ENCODE measurements at regions not wholly inside any gene's neighbourhood (a gene's known extent, or its start where the extent isn't known, plus 50 kb on each side); places are given as distances from the start of the nearest gene placed in this dataset.

DNA sequence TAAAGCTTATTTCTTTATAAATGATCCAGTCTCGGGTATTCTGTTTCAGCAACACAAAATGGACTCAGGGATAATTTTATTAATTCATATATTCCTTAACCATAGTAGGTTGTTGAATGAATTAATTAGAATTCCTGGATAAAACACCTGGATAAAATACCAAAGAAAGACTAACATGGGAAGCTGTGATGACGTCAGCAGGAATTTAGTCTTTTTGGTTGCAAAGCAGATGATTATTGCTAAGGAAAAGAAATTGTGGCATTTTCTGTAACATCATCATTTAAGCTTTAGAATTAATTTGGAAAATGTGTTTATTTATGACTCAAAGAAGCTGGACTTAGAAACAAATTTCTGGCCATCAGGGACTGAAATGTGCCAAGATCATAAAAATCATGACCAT, 228.3 kb upstream of the ZBTB20 start:
- Histone ChIP-seq H3K27me3 (no peaks in the 10 kb centered on the region), H3K4me1 (ENCODE audit: low read depth) (no peaks in the 10 kb centered on the region), H3K27ac (no peak overlapping the region), H3K9me3 (ENCODE audit: low read depth) (no peaks in the 10 kb centered on the region), H3K36me3 (no peaks in the 10 kb centered on the region), H3K4me3 (no peak overlapping the region)
- no peak for DNase-seq (ENCODE audit: low read depth in 1 of 2, low spot score in 1 of 2)
- TF ChIP-seq, protein P1, sequence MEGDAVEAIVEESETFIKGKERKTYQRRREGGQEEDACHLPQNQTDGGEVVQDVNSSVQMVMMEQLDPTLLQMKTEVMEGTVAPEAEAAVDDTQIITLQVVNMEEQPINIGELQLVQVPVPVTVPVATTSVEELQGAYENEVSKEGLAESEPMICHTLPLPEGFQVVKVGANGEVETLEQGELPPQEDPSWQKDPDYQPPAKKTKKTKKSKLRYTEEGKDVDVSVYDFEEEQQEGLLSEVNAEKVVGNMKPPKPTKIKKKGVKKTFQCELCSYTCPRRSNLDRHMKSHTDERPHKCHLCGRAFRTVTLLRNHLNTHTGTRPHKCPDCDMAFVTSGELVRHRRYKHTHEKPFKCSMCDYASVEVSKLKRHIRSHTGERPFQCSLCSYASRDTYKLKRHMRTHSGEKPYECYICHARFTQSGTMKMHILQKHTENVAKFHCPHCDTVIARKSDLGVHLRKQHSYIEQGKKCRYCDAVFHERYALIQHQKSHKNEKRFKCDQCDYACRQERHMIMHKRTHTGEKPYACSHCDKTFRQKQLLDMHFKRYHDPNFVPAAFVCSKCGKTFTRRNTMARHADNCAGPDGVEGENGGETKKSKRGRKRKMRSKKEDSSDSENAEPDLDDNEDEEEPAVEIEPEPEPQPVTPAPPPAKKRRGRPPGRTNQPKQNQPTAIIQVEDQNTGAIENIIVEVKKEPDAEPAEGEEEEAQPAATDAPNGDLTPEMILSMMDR (IDR thresholded peaks at IDR 0.05; ENCODE audit: low read depth, low read length) = no peak

DNA sequence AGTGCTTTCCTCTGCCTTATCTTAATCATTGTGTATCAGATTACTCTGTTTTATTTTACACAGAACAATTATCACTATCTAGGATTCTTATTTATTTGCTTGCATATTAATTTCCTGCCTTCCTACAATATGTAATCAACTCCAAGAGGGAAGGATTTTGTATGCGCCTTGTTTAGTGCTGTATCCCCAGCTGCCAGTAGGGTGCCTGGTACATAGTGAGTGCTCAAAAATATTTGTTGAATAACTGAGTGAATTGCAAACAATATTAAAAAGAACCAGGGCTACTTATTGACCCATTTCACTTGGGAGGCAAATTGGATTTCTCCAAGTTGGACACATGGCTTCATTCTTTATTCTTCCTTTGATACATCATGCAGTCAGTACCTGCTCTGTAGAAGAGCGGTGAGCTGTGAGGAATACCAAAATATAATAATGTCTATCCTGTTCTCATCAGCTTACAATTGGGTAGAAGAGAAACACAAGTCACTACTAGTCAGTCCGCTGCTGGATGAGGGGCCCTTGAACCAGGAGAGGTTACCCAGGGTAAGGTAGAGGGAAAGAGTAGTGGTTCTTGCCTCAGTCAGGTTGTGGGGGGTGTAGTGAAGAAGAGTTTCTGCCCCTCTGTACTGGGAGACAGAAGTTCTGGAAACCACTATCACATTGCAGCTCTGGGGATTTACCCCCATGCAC, 233.9 kb upstream of the ZBTB20 start:
- Histone ChIP-seq H3K4me1 (ENCODE audit: low read depth) (no peaks in the 10 kb centered on the region), H3K27ac (no peak overlapping the region), H3K27me3 (no peaks in the 10 kb centered on the region), H3K36me3 (no peaks in the 10 kb centered on the region), H3K9me3 (ENCODE audit: low read depth) (no peaks in the 10 kb centered on the region), H3K4me3 (no peak overlapping the region)
- DNase-seq (ENCODE audit: low read depth in 1 of 2, low spot score in 1 of 2) = no peak
- TF ChIP-seq, protein P1 (IDR thresholded peaks at IDR 0.05; ENCODE audit: low read depth, low read length) = no peak

DNA sequence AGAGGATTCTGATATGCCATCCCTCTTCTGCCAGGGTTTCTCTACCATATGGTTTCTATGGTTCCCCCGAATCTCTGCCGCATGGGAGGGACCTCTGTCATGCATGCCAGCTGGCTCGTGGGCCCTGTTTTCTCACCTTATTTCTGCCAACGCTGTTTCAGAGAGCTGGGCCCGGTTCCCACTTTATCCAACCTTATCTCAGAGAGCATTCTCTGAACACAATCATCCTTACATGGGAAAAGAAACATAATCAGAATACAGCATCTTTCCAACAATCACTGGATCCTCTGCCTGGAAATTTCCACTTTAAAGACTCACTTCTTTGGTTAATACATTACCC, 234.5 kb upstream of the ZBTB20 start:
- no peaks in the 10 kb centered on the region for H3K4me1 ChIP-seq (ENCODE audit: low read depth)
- H3K9me3 ChIP-seq (ENCODE audit: low read depth) = no peaks in the 10 kb centered on the region
- no peaks in the 10 kb centered on the region for H3K27me3 ChIP-seq
- no peak overlapping the region for H3K4me3 ChIP-seq
- TF ChIP-seq, protein P1 (IDR thresholded peaks at IDR 0.05; ENCODE audit: low read depth, low read length) = no peak
- DNase-seq (ENCODE audit: low read depth in 1 of 2, low spot score in 1 of 2) = peak in 1 of 2 donors; percentile 32
- H3K27ac ChIP-seq = no peak overlapping the region
- no peaks in the 10 kb centered on the region for H3K36me3 ChIP-seq

DNA sequence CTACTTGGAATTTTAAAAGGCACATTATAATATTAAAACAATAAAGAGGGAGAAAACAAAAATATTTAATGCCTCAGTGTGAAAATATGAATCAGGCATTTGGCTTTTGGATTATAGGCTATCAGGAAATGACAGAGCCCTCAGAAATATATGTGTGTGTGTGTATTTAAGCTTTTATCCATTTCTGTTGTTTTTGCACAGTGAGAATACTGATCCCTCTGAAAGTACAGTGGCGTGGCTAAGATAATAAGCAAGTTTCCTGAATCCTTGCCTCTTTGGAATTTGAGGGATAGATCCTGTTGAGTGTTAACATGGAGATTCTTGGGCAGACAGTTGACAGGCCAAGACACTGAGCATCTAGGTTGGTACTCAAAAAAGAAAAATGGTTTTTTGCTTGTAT, 234.8 kb upstream of the ZBTB20 start:
- TF ChIP-seq, protein P1 (IDR thresholded peaks at IDR 0.05; ENCODE audit: low read depth, low read length) = no peak
- H3K4me1 ChIP-seq (ENCODE audit: low read depth) = no peaks in the 10 kb centered on the region
- H3K9me3 ChIP-seq (ENCODE audit: low read depth) = no peaks in the 10 kb centered on the region
- no peaks in the 10 kb centered on the region for H3K36me3 ChIP-seq
- H3K27ac ChIP-seq = no peak overlapping the region
- no peak overlapping the region for H3K4me3 ChIP-seq
- DNase-seq (ENCODE audit: low read depth in 1 of 2, low spot score in 1 of 2) = peak in 1 of 2 donors; percentile 10
- no peaks in the 10 kb centered on the region for H3K27me3 ChIP-seq

DNA sequence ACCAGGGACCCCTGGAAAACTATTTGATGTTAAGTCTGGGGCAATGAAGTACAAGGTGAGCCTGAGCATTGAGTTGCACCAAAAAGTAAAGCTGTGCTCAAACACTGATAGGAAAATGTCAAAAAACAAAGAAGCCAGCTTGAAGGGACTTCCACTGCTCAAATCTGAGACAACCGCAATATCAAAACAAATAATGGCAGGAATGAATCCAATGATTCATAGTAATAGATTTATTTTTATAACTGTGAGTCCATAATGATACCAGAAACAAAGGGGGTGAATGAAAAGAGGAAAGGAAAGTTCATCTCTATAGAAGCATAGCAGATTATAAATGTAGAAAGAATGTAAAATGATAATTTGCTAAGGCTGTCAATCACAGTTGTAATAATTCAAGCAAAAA, 237.3 kb upstream of the ZBTB20 start:
- no peak for DNase-seq (ENCODE audit: low read depth in 1 of 2, low spot score in 1 of 2)
- H3K36me3 ChIP-seq = no peaks in the 10 kb centered on the region
- peaks cover 12% of the 10 kb centered on the region for H3K4me1 ChIP-seq (ENCODE audit: low read depth)
- TF ChIP-seq, protein P1 (IDR thresholded peaks at IDR 0.05; ENCODE audit: low read depth, low read length) = no peak
- no peak overlapping the region for H3K4me3 ChIP-seq
- H3K9me3 ChIP-seq (ENCODE audit: low read depth) = no peaks in the 10 kb centered on the region
- H3K27me3 ChIP-seq = no peaks in the 10 kb centered on the region
- no peak overlapping the region for H3K27ac ChIP-seq

Data from cardiac muscle cell (in vitro differentiated cells and primary cell).